GM13976 (cell line): ENCODE measurements at regions not wholly inside any gene's neighbourhood (a gene's known extent, or its start where the extent isn't known, plus 50 kb on each side); places are given as distances from the start of the nearest gene placed in this dataset.

Experiments
- DNase-seq: peaks from one replicate; pipeline ENCODE4 v3.0.0; 2012; ENCODE audit warnings: low spot score
- CTCF ChIP-seq: IDR thresholded peaks from 2 replicates; pipeline ENCODE4 v1.5.1; 2012; ENCODE audit warnings: borderline replicate concordance, mild to moderate bottlenecking; ENCODE audit not compliant: insufficient read depth; ENCODE audit errors: extremely low read depth, missing control alignments, control extremely low read depth
- in situ Hi-C: fragments of 300-500 bp; cut with MboI; formaldehyde crosslinking; loops from one replicate; pipeline ENCODE4 v1.12.0; 2022; ENCODE audit warnings: low sequenced_read_pairs, mixed read lengths, inconsistent platforms; ENCODE audit not compliant: unreplicated experiment

DNA sequence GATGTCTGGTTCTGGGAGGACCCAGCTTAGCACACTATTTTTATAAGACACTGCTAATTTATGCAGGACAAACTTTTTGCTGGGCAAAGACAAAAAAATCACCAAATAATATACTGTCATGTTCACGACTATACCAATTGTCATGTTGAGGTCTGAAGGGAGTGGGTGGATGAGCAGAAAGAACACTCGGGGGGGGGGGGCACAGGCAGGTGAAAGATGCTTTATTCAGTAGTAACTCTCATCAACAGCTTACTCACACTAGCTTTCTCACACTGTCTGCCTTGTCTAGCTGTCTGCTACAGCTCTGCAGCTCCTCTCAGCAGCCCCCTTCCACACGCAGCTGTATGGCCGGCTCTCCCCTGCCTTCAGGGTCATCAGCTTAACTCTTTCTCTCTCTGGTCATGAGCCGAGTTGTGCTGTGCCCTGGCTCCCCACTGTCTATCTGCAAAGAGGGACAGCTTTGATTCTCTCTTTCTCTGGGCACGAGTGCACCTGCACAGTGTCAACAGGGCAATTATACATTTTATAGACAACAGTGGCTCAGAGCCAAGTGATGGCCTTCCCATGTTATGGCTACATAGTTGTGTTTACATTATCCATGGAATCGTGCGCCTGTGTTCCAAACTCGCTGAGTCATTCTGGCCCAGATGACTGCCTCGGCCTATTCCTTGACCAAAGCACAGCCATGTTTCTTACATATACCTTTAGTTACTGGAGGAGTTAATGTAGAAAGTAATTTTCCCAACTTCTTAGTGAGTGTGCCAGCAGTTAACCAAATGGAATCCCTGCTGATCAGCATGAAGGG, 187.7 kb upstream of the PRSS16 start:
- in situ Hi-C loops = no loop called here
- no peak for TF ChIP-seq CTCF
- DNase-seq = no peak

- in situ Hi-C loops = no loop called here
- DNase-seq = no peak
- TF ChIP-seq CTCF = no peak
Measured at GRCh38 chr6:27061235-27061993, 186.1 kb upstream of the PRSS16 start.

DNA sequence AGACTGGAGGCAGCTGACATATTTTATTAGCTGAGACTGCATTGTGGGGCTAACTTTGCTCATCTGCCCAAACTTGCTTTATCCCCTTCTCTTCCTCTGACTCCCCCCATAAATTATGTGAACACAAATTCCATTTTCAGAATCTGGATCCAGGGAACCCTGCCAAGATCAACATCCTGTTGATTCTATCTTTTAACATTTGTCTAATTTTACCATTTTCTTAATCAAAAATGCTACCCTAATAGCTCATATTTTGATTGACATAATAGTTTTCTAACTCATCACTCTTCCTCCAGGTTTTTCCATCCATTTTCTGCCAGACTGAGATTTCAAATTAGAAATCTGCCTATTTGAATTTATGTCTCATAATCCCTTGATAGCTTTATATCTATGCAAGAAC, 184.7 kb upstream of the PRSS16 start:
- in situ Hi-C loops = no loop called here

DNA sequence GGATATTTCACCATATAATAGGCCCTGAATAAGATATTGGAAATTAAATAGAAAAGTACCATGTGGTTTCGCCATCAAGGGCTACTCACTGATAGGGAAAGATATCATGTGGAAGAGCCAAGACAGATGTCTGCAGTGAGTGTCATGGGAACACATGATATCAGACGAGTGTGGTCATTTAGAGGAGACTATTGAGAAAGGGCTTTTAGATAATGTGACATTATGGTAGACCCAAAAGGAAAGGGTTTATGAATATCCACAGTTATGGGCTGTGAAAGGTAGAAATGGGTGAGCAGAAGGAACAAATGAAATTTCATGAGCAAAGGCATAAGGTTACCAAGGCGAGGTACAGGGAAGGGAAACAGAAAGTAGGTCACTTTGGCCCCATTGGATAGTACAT, 182.3 kb upstream of the PRSS16 start:
- no peak for DNase-seq
- in situ Hi-C loops = no loop called here
- TF ChIP-seq CTCF = no peak

More for the DNA sequence above, 184.7 kb upstream of the PRSS16 start:
- no peak for DNase-seq
- no peak for TF ChIP-seq CTCF

- no peak for TF ChIP-seq CTCF
- in situ Hi-C loops = no loop called here
Measured at GRCh38 chr6:27066381-27066780, 181.1 kb upstream of the PRSS16 start.

DNA sequence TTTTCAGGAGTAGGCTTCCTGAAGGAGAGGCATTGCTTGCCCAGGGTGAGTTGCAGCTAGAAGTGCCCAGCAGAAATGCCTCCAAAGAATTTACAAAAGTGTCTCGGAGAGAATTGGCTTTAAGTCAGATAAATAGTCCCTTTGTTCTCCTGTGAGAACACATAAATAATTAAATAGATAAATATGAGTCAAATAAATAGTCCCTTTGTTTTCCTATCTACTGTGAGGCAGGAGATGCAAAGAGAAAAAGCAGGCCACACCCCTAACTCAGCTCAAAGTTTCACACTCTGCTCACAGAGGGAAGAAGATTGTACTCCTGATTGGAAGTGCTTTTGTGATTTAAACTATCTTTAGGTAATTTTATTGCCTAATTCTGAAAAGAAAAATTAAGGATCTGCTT, 180.7 kb upstream of the PRSS16 start:
- in situ Hi-C loops = no loop called here
- DNase-seq = no peak
- TF ChIP-seq CTCF = no peak

More at GRCh38 chr6:27066381-27066780, 181.1 kb upstream of the PRSS16 start:
- no peak for DNase-seq
